Testis (tissue), 2 donors: ENCODE measurements at regions not wholly inside any gene's neighbourhood (a gene's known extent, or its start where the extent isn't known, plus 50 kb on each side); places are given as distances from the start of the nearest gene placed in this dataset.

Experiments
- DNase-seq: peaks from one replicate; pipeline ENCODE4 v3.0.0-alpha.2; 2019
- H3K27ac ChIP-seq, 2 donors: fragments of 200-600 bp; sonication (generic); one replicate each; pipeline ENCODE4 v1.5.1; 2019
- H3K27me3 ChIP-seq: fragments of 200-600 bp; sonication (generic); one replicate; pipeline ENCODE4 v1.5.1; 2019
- H3K36me3 ChIP-seq: fragments of 200-600 bp; sonication (generic); one replicate; pipeline ENCODE4 v1.5.1; 2017; ENCODE audit warnings: low read depth; ENCODE audit errors: missing control alignments
- H3K4me1 ChIP-seq: fragments of 200-600 bp; sonication (generic); one replicate; pipeline ENCODE4 v1.5.1; 2019
- H3K4me3 ChIP-seq, 2 donors: fragments of 200-600 bp; sonication (generic); one replicate each; pipeline ENCODE4 v1.5.1; 2017 to 2019
- H3K9me3 ChIP-seq: fragments of 200-600 bp; sonication (generic); one replicate; pipeline ENCODE4 v1.5.1; 2017
- CTCF ChIP-seq, 3 experiments: fragments of 450-650 bp in 2 of 3; fragments of 200-600 bp in 1 of 3; sonication (generic) in 1 of 3; IDR thresholded peaks; one replicate each; pipeline ENCODE4 v1.5.1; 2016 to 2019; ENCODE audit warnings: antibody characterized with exemption in 3 of 3, mild to moderate bottlenecking in 2 of 3, moderate library complexity in 1 of 3
- POLR2A ChIP-seq: fragments of 450-650 bp; IDR thresholded peaks from one replicate; pipeline ENCODE4 v1.6.1; 2017; ENCODE audit warnings: antibody characterized with exemption, mild to moderate bottlenecking, moderate library complexity
- WGBS, 2 donors: methylation state at CpG; one replicate each; pipeline ENCODE4 v1.1.5; 2018; 5-methylcytosine and 5-hydroxymethylcytosine counted together
- intact Hi-C: fragments of 100-400 bp; cut with DNase I; formaldehyde crosslinking; loops from one replicate; pipeline ENCODE4 v1.15.1; 2023; ENCODE audit warnings: low total_unique reads

- H3K4me3 ChIP-seq, result no peak overlapping the region
- TF ChIP-seq POLR2A (no peak), CTCF (IDR thresholded peaks at IDR 0.05) (no peak)
- H3K9me3 ChIP-seq, result no peaks in the 10 kb centered on the region
- H3K4me1 ChIP-seq, result no peaks in the 10 kb centered on the region
- no peaks in the 10 kb centered on the region for H3K36me3 ChIP-seq
- intact Hi-C loops, result no loop called here
- no peak overlapping the region for H3K27ac ChIP-seq
- H3K27me3 ChIP-seq, result no peaks in the 10 kb centered on the region
- DNase-seq, result no peak
These were observed 360.7 kb downstream of the NSUN3 start for GRCh38 chr3:94423578-94423977.

- Histone ChIP-seq H3K27ac (no peak overlapping the region), H3K36me3 (no peaks in the 10 kb centered on the region), H3K9me3 (no peaks in the 10 kb centered on the region), H3K4me1 (no peaks in the 10 kb centered on the region), H3K27me3 (no peaks in the 10 kb centered on the region), H3K4me3 (no peak overlapping the region)
- intact Hi-C loops, result no loop called here
- no peak for DNase-seq
- no peak for TF ChIP-seq CTCF (IDR thresholded peaks at IDR 0.05)
- TF ChIP-seq POLR2A, result no peak
These were observed 366.7 kb downstream of the NSUN3 start for GRCh38 chr3:94429517-94429916.

GRCh38 chr3:94431876-94432570 is 369.2 kb downstream of the NSUN3 start:
- Histone ChIP-seq H3K4me1 (no peaks in the 10 kb centered on the region), H3K27me3 (no peaks in the 10 kb centered on the region), H3K36me3 (no peaks in the 10 kb centered on the region), H3K9me3 (no peaks in the 10 kb centered on the region), H3K27ac (no peak overlapping the region), H3K4me3 (no peak overlapping the region)
- no peak for DNase-seq
- intact Hi-C loops, result no loop called here
- 56 to 67% methylated on average over 3 of the region's 3 CpGs for WGBS, 2 donors
- TF ChIP-seq CTCF (IDR thresholded peaks at IDR 0.05) (no peak), POLR2A (no peak)

- no peak for DNase-seq
- Histone ChIP-seq H3K36me3 (no peaks in the 10 kb centered on the region), H3K4me1 (no peaks in the 10 kb centered on the region), H3K9me3 (no peaks in the 10 kb centered on the region), H3K27ac (no peak overlapping the region), H3K27me3 (no peaks in the 10 kb centered on the region), H3K4me3 (no peak overlapping the region)
- TF ChIP-seq CTCF (IDR thresholded peaks at IDR 0.05) (no peak), POLR2A (no peak)
- intact Hi-C loops, result no loop called here
These were observed 370.9 kb downstream of the NSUN3 start for GRCh38 chr3:94433811-94434210.

- no peaks in the 10 kb centered on the region for H3K36me3 ChIP-seq
- TF ChIP-seq CTCF (IDR thresholded peaks at IDR 0.05), result no peak
- no peak for TF ChIP-seq POLR2A
- 78% methylated on average over 3 of the region's 3 CpGs for WGBS, 2 donors
- H3K27ac ChIP-seq, result no peak overlapping the region
- no peak overlapping the region for H3K4me3 ChIP-seq
- no peaks in the 10 kb centered on the region for H3K9me3 ChIP-seq
- DNase-seq, result no peak
- no peaks in the 10 kb centered on the region for H3K4me1 ChIP-seq
- no peaks in the 10 kb centered on the region for H3K27me3 ChIP-seq
- intact Hi-C loops, result no loop called here
These were observed 378.1 kb downstream of the NSUN3 start for GRCh38 chr3:94440767-94441493.
